ENCODE measurements at regions not wholly inside any gene's neighbourhood (a gene's known extent, or its start where the extent isn't known, plus 50 kb on each side); places are given as distances from the start of the nearest gene placed in this dataset.

GRCh38 chr2:186130748-186131641, 355.1 kb upstream of the ZC3H15 start:
- no peak for DNase-seq (ENCODE audit: low spot score)
- Histone ChIP-seq H3K4me3 (no peak overlapping the region), H3K9me3 (no peaks in the 10 kb centered on the region), H3K4me1 (peaks cover 0 to 6% of the 10 kb centered on the region in 2 donors), H3K27ac (no peak overlapping the region), H3K27me3 (no peaks in the 10 kb centered on the region), H3K36me3 (no peaks in the 10 kb centered on the region)
- no peak for TF ChIP-seq CTCF (IDR thresholded peaks at IDR 0.05)

GRCh38 chr2:186135686-186136085, 350.4 kb upstream of the ZC3H15 start:
- Histone ChIP-seq H3K4me3 (no peak overlapping the region), H3K27me3 (no peaks in the 10 kb centered on the region), H3K9me3 (no peaks in the 10 kb centered on the region), H3K36me3 (no peaks in the 10 kb centered on the region), H3K27ac (no peak overlapping the region), H3K4me1 (peaks cover 0 to 3% of the 10 kb centered on the region in 2 donors)
- no peak for DNase-seq (ENCODE audit: low spot score)
- no peak for TF ChIP-seq CTCF (IDR thresholded peaks at IDR 0.05)

GRCh38 chr2:186136860-186137259, 349.2 kb upstream of the ZC3H15 start:
- Histone ChIP-seq H3K36me3 (no peaks in the 10 kb centered on the region), H3K4me1 (no peaks in the 10 kb centered on the region), H3K4me3 (no peak overlapping the region), H3K9me3 (no peaks in the 10 kb centered on the region), H3K27ac (no peak overlapping the region), H3K27me3 (no peaks in the 10 kb centered on the region)
- DNase-seq (ENCODE audit: low spot score) = no peak
- TF ChIP-seq CTCF (IDR thresholded peaks at IDR 0.05) = no peak

GRCh38 chr2:186138845-186139244, 347.2 kb upstream of the ZC3H15 start:
- H3K36me3 ChIP-seq = no peaks in the 10 kb centered on the region
- no peak for DNase-seq (ENCODE audit: low spot score)
- TF ChIP-seq CTCF (IDR thresholded peaks at IDR 0.05) = no peak
- H3K27ac ChIP-seq = no peak overlapping the region
- no peak overlapping the region for H3K4me3 ChIP-seq
- no peaks in the 10 kb centered on the region for H3K4me1 ChIP-seq
- no peaks in the 10 kb centered on the region for H3K27me3 ChIP-seq
- H3K9me3 ChIP-seq = no peaks in the 10 kb centered on the region

- no peaks in the 10 kb centered on the region for H3K4me1 ChIP-seq
- no peak for TF ChIP-seq CTCF (IDR thresholded peaks at IDR 0.05)
- H3K27me3 ChIP-seq = no peaks in the 10 kb centered on the region
- H3K27ac ChIP-seq = no peak overlapping the region
- H3K9me3 ChIP-seq = peaks cover 0 to 26% of the 10 kb centered on the region in 2 donors
- no peaks in the 10 kb centered on the region for H3K36me3 ChIP-seq
- no peak overlapping the region for H3K4me3 ChIP-seq
- DNase-seq (ENCODE audit: low spot score) = no peak
These were observed 327.0 kb upstream of the ZC3H15 start for GRCh38 chr2:186159101-186159500.
